HG03139 (cell line): ENCODE measurements at regions not wholly inside any gene's neighbourhood (a gene's known extent, or its start where the extent isn't known, plus 50 kb on each side); places are given as distances from the start of the nearest gene placed in this dataset.

ENCODE experiments used
- ATAC-seq: cut with Tn5 transposase; IDR thresholded peaks from one replicate; pipeline ENCODE4 v1.9.1; 2021; ENCODE audit not compliant: unreplicated experiment

GRCh38 chr13:77425705-77426104 is 98.8 kb upstream of the MYCBP2 start:
- ATAC-seq = no peak

- no peak for ATAC-seq
Measured at GRCh38 chr13:77423296-77423695, 96.4 kb upstream of the MYCBP2 start.

- no peak for ATAC-seq
Measured at GRCh38 chr13:77422724-77423123, 95.8 kb upstream of the MYCBP2 start.

GRCh38 chr13:77417897-77418296 is 91.0 kb upstream of the MYCBP2 start:
- no peak for ATAC-seq

GRCh38 chr13:77416666-77417212 is 89.8 kb upstream of the MYCBP2 start:
- ATAC-seq = no peak

- ATAC-seq = peak; percentile 82
Measured at GRCh38 chr13:77415253-77416071, 88.6 kb upstream of the MYCBP2 start.

GRCh38 chr13:77412860-77413259 is 86.0 kb upstream of the MYCBP2 start:
- no peak for ATAC-seq

- ATAC-seq = no peak
Measured at GRCh38 chr13:77412116-77412635, 85.3 kb upstream of the MYCBP2 start.

- no peak for ATAC-seq
Measured at GRCh38 chr13:77409412-77409811, 82.5 kb upstream of the MYCBP2 start.

GRCh38 chr13:77406644-77407440 is 79.9 kb upstream of the MYCBP2 start:
- ATAC-seq = no peak

- ATAC-seq = no peak
Measured at GRCh38 chr13:77398825-77399620, 72.1 kb upstream of the MYCBP2 start.

GRCh38 chr13:77397636-77398035 is 70.7 kb upstream of the MYCBP2 start:
- ATAC-seq = no peak

GRCh38 chr13:77391475-77391874 is 64.6 kb upstream of the MYCBP2 start:
- no peak for ATAC-seq

- ATAC-seq = no peak
Measured at GRCh38 chr13:77390391-77390790, 63.5 kb upstream of the MYCBP2 start.

- ATAC-seq = no peak
Measured at GRCh38 chr13:77389625-77390000, 62.7 kb upstream of the MYCBP2 start.

- ATAC-seq = no peak
Measured at GRCh38 chr13:77388944-77389624, 62.2 kb upstream of the MYCBP2 start.

GRCh38 chr13:77387607-77388200 is 60.8 kb upstream of the MYCBP2 start:
- ATAC-seq = no peak

GRCh38 chr13:77386880-77387606 is 60.1 kb upstream of the MYCBP2 start:
- no peak for ATAC-seq

GRCh38 chr13:77386046-77386445 is 59.2 kb upstream of the MYCBP2 start:
- no peak for ATAC-seq
